ENCODE measurements at regions not wholly inside any gene's neighbourhood (a gene's known extent, or its start where the extent isn't known, plus 50 kb on each side); places are given as distances from the start of the nearest gene placed in this dataset.

DNA sequence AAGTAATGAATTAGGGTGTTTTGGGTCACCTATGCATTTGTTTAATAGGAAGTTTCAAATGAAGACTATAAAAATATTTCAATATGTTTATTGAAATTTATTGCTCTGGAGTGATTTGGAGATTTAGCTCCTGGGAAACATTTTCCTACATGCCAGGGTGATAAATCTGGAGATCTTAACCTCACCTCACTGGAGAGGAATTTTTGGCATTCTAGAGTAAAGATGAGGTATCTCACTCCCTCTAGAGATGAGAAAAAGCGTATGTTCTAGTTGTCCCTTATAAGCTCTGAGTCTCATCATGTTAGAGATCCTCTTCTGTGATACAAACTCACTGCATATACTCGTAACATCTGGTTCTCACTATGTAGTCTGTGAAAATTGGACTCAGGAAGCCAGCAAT is 219.0 kb downstream of the KLHL4 start:
- no peak overlapping the region for H3K4me3 Mint-ChIP-seq
- POLR2A ChIA-PET: no interaction called here
- TF ChIP-seq, protein P1, sequence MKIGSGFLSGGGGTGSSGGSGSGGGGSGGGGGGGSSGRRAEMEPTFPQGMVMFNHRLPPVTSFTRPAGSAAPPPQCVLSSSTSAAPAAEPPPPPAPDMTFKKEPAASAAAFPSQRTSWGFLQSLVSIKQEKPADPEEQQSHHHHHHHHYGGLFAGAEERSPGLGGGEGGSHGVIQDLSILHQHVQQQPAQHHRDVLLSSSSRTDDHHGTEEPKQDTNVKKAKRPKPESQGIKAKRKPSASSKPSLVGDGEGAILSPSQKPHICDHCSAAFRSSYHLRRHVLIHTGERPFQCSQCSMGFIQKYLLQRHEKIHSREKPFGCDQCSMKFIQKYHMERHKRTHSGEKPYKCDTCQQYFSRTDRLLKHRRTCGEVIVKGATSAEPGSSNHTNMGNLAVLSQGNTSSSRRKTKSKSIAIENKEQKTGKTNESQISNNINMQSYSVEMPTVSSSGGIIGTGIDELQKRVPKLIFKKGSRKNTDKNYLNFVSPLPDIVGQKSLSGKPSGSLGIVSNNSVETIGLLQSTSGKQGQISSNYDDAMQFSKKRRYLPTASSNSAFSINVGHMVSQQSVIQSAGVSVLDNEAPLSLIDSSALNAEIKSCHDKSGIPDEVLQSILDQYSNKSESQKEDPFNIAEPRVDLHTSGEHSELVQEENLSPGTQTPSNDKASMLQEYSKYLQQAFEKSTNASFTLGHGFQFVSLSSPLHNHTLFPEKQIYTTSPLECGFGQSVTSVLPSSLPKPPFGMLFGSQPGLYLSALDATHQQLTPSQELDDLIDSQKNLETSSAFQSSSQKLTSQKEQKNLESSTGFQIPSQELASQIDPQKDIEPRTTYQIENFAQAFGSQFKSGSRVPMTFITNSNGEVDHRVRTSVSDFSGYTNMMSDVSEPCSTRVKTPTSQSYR (CRISPR knock-in tag; IDR thresholded peaks at IDR 0.05): no peak
- TF ChIP-seq NR2C2 (CRISPR knock-in tag; IDR thresholded peaks at IDR 0.05): no peak
- TF ChIP-seq, protein P2, sequence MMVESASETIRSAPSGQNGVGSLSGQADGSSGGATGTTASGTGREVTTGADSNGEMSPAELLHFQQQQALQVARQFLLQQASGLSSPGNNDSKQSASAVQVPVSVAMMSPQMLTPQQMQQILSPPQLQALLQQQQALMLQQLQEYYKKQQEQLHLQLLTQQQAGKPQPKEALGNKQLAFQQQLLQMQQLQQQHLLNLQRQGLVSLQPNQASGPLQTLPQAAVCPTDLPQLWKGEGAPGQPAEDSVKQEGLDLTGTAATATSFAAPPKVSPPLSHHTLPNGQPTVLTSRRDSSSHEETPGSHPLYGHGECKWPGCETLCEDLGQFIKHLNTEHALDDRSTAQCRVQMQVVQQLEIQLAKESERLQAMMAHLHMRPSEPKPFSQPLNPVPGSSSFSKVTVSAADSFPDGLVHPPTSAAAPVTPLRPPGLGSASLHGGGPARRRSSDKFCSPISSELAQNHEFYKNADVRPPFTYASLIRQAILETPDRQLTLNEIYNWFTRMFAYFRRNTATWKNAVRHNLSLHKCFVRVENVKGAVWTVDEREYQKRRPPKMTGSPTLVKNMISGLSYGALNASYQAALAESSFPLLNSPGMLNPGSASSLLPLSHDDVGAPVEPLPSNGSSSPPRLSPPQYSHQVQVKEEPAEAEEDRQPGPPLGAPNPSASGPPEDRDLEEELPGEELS (CRISPR knock-in tag; IDR thresholded peaks at IDR 0.05): no peak
- TF ChIP-seq, protein P3, sequence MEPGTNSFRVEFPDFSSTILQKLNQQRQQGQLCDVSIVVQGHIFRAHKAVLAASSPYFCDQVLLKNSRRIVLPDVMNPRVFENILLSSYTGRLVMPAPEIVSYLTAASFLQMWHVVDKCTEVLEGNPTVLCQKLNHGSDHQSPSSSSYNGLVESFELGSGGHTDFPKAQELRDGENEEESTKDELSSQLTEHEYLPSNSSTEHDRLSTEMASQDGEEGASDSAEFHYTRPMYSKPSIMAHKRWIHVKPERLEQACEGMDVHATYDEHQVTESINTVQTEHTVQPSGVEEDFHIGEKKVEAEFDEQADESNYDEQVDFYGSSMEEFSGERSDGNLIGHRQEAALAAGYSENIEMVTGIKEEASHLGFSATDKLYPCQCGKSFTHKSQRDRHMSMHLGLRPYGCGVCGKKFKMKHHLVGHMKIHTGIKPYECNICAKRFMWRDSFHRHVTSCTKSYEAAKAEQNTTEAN (CRISPR knock-in tag; IDR thresholded peaks at IDR 0.05): no peak
- TF ChIP-seq, protein P4, sequence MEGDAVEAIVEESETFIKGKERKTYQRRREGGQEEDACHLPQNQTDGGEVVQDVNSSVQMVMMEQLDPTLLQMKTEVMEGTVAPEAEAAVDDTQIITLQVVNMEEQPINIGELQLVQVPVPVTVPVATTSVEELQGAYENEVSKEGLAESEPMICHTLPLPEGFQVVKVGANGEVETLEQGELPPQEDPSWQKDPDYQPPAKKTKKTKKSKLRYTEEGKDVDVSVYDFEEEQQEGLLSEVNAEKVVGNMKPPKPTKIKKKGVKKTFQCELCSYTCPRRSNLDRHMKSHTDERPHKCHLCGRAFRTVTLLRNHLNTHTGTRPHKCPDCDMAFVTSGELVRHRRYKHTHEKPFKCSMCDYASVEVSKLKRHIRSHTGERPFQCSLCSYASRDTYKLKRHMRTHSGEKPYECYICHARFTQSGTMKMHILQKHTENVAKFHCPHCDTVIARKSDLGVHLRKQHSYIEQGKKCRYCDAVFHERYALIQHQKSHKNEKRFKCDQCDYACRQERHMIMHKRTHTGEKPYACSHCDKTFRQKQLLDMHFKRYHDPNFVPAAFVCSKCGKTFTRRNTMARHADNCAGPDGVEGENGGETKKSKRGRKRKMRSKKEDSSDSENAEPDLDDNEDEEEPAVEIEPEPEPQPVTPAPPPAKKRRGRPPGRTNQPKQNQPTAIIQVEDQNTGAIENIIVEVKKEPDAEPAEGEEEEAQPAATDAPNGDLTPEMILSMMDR (IDR thresholded peaks at IDR 0.05): no peak
- TF ChIP-seq ZNF138 (CRISPR knock-in tag; conservative IDR thresholded peaks at IDR 0.05): no peak
- no peak for TF ChIP-seq ZNF423 (CRISPR knock-in tag; IDR thresholded peaks at IDR 0.05)
- no peak for TF ChIP-seq ZNF232 (CRISPR knock-in tag; IDR thresholded peaks at IDR 0.05)
- TF ChIP-seq, protein P5, sequence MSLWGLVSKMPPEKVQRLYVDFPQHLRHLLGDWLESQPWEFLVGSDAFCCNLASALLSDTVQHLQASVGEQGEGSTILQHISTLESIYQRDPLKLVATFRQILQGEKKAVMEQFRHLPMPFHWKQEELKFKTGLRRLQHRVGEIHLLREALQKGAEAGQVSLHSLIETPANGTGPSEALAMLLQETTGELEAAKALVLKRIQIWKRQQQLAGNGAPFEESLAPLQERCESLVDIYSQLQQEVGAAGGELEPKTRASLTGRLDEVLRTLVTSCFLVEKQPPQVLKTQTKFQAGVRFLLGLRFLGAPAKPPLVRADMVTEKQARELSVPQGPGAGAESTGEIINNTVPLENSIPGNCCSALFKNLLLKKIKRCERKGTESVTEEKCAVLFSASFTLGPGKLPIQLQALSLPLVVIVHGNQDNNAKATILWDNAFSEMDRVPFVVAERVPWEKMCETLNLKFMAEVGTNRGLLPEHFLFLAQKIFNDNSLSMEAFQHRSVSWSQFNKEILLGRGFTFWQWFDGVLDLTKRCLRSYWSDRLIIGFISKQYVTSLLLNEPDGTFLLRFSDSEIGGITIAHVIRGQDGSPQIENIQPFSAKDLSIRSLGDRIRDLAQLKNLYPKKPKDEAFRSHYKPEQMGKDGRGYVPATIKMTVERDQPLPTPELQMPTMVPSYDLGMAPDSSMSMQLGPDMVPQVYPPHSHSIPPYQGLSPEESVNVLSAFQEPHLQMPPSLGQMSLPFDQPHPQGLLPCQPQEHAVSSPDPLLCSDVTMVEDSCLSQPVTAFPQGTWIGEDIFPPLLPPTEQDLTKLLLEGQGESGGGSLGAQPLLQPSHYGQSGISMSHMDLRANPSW (CRISPR knock-in tag; conservative IDR thresholded peaks at IDR 0.05; ENCODE audit: low read depth): no peak
- TF ChIP-seq, protein P6, sequence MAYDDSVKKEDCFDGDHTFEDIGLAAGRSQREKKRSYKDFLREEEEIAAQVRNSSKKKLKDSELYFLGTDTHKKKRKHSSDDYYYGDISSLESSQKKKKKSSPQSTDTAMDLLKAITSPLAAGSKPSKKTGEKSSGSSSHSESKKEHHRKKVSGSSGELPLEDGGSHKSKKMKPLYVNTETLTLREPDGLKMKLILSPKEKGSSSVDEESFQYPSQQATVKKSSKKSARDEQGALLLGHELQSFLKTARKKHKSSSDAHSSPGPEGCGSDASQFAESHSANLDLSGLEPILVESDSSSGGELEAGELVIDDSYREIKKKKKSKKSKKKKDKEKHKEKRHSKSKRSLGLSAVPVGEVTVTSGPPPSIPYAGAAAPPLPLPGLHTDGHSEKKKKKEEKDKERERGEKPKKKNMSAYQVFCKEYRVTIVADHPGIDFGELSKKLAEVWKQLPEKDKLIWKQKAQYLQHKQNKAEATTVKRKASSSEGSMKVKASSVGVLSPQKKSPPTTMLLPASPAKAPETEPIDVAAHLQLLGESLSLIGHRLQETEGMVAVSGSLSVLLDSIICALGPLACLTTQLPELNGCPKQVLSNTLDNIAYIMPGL (CRISPR knock-in tag; IDR thresholded peaks at IDR 0.05): no peak
- no peak for TF ChIP-seq FOXJ3 (CRISPR knock-in tag; IDR thresholded peaks at IDR 0.05; ENCODE audit: borderline replicate concordance)
- TF ChIP-seq GABPB1 (CRISPR knock-in tag; IDR thresholded peaks at IDR 0.05): no peak
- TF ChIP-seq NR1H2 (CRISPR knock-in tag; IDR thresholded peaks at IDR 0.05): no peak
- TF ChIP-seq, protein P7, sequence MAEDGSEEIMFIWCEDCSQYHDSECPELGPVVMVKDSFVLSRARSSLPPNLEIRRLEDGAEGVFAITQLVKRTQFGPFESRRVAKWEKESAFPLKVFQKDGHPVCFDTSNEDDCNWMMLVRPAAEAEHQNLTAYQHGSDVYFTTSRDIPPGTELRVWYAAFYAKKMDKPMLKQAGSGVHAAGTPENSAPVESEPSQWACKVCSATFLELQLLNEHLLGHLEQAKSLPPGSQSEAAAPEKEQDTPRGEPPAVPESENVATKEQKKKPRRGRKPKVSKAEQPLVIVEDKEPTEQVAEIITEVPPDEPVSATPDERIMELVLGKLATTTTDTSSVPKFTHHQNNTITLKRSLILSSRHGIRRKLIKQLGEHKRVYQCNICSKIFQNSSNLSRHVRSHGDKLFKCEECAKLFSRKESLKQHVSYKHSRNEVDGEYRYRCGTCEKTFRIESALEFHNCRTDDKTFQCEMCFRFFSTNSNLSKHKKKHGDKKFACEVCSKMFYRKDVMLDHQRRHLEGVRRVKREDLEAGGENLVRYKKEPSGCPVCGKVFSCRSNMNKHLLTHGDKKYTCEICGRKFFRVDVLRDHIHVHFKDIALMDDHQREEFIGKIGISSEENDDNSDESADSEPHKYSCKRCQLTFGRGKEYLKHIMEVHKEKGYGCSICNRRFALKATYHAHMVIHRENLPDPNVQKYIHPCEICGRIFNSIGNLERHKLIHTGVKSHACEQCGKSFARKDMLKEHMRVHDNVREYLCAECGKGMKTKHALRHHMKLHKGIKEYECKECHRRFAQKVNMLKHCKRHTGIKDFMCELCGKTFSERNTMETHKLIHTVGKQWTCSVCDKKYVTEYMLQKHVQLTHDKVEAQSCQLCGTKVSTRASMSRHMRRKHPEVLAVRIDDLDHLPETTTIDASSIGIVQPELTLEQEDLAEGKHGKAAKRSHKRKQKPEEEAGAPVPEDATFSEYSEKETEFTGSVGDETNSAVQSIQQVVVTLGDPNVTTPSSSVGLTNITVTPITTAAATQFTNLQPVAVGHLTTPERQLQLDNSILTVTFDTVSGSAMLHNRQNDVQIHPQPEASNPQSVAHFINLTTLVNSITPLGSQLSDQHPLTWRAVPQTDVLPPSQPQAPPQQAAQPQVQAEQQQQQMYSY (CRISPR knock-in tag; IDR thresholded peaks at IDR 0.05): no peak
- no peak for TF ChIP-seq GTF2I (CRISPR knock-in tag; conservative IDR thresholded peaks at IDR 0.05)
- TF ChIP-seq, protein P8, sequence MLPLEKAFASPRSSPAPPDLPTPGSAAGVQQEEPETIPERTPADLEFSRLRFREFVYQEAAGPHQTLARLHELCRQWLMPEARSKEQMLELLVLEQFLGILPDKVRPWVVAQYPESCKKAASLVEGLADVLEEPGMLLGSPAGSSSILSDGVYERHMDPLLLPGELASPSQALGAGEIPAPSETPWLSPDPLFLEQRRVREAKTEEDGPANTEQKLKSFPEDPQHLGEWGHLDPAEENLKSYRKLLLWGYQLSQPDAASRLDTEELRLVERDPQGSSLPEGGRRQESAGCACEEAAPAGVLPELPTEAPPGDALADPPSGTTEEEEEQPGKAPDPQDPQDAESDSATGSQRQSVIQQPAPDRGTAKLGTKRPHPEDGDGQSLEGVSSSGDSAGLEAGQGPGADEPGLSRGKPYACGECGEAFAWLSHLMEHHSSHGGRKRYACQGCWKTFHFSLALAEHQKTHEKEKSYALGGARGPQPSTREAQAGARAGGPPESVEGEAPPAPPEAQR (CRISPR knock-in tag; IDR thresholded peaks at IDR 0.05): no peak

More for the DNA sequence above, 219.0 kb downstream of the KLHL4 start:
- H3K36me3 Mint-ChIP-seq: no peaks in the 10 kb centered on the region
- H3K27me3 Mint-ChIP-seq (ENCODE audit: low read depth): no peaks in the 10 kb centered on the region
- no peak for ATAC-seq
- no peak overlapping the region for H3K27ac Mint-ChIP-seq
- H3K4me1 Mint-ChIP-seq: peaks cover 4% of the 10 kb centered on the region
- CTCF ChIA-PET: no interaction called here
- 0 out of 2 replicates have a peak, but pooled peaks cover 8% of the 10 kb centered on the region for H3K9me3 Mint-ChIP-seq
- DNase-seq (ENCODE audit: low spot score): no peak

All from WTC11 (cell line).